ENCODE measurements at regions not wholly inside any gene's neighbourhood (a gene's known extent, or its start where the extent isn't known, plus 50 kb on each side); places are given as distances from the start of the nearest gene placed in this dataset.

DNA sequence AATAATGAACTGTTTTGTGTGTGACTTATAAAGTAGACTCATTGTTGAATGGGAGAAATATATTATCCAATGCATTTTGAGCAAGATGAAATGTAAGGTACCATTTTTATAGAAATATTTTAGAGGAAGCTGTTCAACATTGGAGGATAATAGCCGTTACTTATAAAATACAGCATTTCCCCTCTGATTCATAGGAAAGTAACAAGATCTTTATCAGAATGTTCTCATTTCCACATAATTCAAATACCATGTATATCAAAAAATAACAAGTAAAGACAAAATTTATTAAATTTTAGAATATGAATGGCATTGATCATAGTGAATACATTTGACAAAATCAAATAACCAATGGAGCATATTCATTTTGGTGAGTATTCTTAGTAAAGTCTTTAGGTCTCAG is 346.7 kb upstream of the PTGER4 start:
- no peaks in the 10 kb centered on the region for H3K9me3 ChIP-seq (ENCODE audit: control insufficient read depth, low read length)
- no peaks in the 10 kb centered on the region for H3K27me3 ChIP-seq (ENCODE audit: control insufficient read depth, insufficient read depth, low read length, poor library complexity, severe bottlenecking)
- no peaks in the 10 kb centered on the region for H3K4me1 ChIP-seq (ENCODE audit: control insufficient read depth, insufficient read depth, low read length)
- no peak overlapping the region for H3K27ac ChIP-seq (ENCODE audit: insufficient read depth, low read depth, low read length, poor library complexity, severe bottlenecking)
- WGBS, 2 experiments = 100% methylated on average over 1 of the region's 1 CpG; no CpG with 5 or more reads in 1 of the 2 experiments
- H3K4me3 ChIP-seq (ENCODE audit: insufficient read depth, low read depth, low read length) = no peak overlapping the region
- H3K36me3 ChIP-seq (ENCODE audit: control insufficient read depth, insufficient read depth, low read length) = no peaks in the 10 kb centered on the region

DNA sequence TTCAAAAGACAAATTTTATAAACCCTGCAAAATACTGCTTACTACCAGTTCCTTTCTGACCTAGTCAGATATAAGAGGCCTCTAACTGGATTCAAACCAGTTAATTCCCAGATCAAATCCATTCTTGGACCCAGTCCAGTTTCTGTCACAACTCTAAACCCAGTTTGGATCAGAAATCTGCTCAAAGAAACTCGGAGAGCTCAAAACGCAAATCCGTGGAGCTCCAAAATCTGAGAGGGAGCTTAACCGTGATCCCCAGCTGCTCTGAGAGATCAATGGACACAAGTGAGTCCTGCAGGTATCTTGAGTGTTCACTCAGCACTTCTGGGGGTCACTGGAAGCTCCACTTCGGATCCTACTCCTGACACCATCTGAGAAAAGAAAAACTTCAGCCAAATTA is 348.1 kb upstream of the PTGER4 start:
- 95 to 97% methylated on average over 5 of the region's 5 CpGs for WGBS, 2 experiments
- Histone ChIP-seq H3K27me3 (ENCODE audit: control insufficient read depth, insufficient read depth, low read length, poor library complexity, severe bottlenecking) (no peaks in the 10 kb centered on the region), H3K36me3 (ENCODE audit: control insufficient read depth, insufficient read depth, low read length) (no peaks in the 10 kb centered on the region), H3K27ac (ENCODE audit: insufficient read depth, low read depth, low read length, poor library complexity, severe bottlenecking) (no peak overlapping the region), H3K9me3 (ENCODE audit: control insufficient read depth, low read length) (no peaks in the 10 kb centered on the region), H3K4me1 (ENCODE audit: control insufficient read depth, insufficient read depth, low read length) (no peaks in the 10 kb centered on the region), H3K4me3 (ENCODE audit: insufficient read depth, low read depth, low read length) (no peak overlapping the region)

DNA sequence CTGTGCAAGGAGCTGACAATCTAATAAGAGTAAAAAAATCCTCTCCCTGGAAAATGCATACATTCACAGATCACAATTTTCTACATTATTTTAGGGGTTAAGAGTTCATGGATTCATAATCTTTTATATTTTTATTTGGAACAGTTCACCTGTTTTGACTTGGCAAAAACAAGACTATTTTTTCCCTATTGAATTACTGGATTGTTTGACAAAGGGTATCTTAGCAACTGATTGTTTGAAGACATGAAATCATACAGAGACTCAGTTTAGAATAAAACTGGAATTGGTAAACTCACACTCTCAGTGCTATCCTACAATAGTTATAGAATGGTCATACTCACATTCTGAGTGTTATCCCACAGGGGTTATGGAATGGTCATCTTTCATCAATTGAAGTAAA is 358.2 kb upstream of the PTGER4 start:
- H3K27ac ChIP-seq (ENCODE audit: insufficient read depth, low read depth, low read length, poor library complexity, severe bottlenecking) = no peak overlapping the region

GRCh38 chr5:40318395-40318794 is 361.3 kb upstream of the PTGER4 start:
- H3K27ac ChIP-seq (ENCODE audit: insufficient read depth, low read depth, low read length, poor library complexity, severe bottlenecking) = no peak overlapping the region
- H3K4me3 ChIP-seq (ENCODE audit: insufficient read depth, low read depth, low read length) = no peak overlapping the region
- no peaks in the 10 kb centered on the region for H3K9me3 ChIP-seq (ENCODE audit: control insufficient read depth, low read length)
- no peaks in the 10 kb centered on the region for H3K36me3 ChIP-seq (ENCODE audit: control insufficient read depth, insufficient read depth, low read length)
- no peaks in the 10 kb centered on the region for H3K27me3 ChIP-seq (ENCODE audit: control insufficient read depth, insufficient read depth, low read length, poor library complexity, severe bottlenecking)
- no peaks in the 10 kb centered on the region for H3K4me1 ChIP-seq (ENCODE audit: control insufficient read depth, insufficient read depth, low read length)

More for the DNA sequence above, 358.2 kb upstream of the PTGER4 start:
- H3K27me3 ChIP-seq (ENCODE audit: control insufficient read depth, insufficient read depth, low read length, poor library complexity, severe bottlenecking) = no peaks in the 10 kb centered on the region
- no peaks in the 10 kb centered on the region for H3K9me3 ChIP-seq (ENCODE audit: control insufficient read depth, low read length)
- no peaks in the 10 kb centered on the region for H3K36me3 ChIP-seq (ENCODE audit: control insufficient read depth, insufficient read depth, low read length)
- no peak overlapping the region for H3K4me3 ChIP-seq (ENCODE audit: insufficient read depth, low read depth, low read length)
- no peaks in the 10 kb centered on the region for H3K4me1 ChIP-seq (ENCODE audit: control insufficient read depth, insufficient read depth, low read length)

GRCh38 chr5:40317023-40317422 is 362.7 kb upstream of the PTGER4 start:
- Histone ChIP-seq H3K27me3 (ENCODE audit: control insufficient read depth, insufficient read depth, low read length, poor library complexity, severe bottlenecking) (no peaks in the 10 kb centered on the region), H3K36me3 (ENCODE audit: control insufficient read depth, insufficient read depth, low read length) (no peaks in the 10 kb centered on the region), H3K27ac (ENCODE audit: insufficient read depth, low read depth, low read length, poor library complexity, severe bottlenecking) (no peak overlapping the region), H3K9me3 (ENCODE audit: control insufficient read depth, low read length) (no peaks in the 10 kb centered on the region), H3K4me3 (ENCODE audit: insufficient read depth, low read depth, low read length) (no peak overlapping the region), H3K4me1 (ENCODE audit: control insufficient read depth, insufficient read depth, low read length) (no peaks in the 10 kb centered on the region)
- 90 to 95% methylated on average over 3 of the region's 3 CpGs for WGBS, 2 experiments

DNA sequence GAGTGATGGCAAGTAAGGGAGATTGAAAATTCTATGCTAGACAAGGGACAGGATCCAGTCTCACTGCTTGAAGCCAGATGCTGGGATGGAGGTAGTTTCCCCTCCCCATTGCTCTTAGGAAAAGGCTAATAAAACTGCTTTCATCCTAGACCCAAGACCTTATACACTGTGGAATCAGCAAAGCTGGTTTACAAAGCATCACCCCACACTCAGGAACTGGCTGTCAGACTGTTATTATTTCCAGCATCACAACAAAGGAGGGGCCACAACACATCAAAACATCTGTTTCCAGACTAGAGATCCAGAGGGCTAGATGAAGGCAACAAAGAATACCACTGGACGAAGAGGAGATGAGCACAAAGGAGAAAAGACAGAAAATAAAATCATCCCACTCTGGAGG is 364.6 kb upstream of the PTGER4 start:
- Histone ChIP-seq H3K36me3 (ENCODE audit: control insufficient read depth, insufficient read depth, low read length) (no peaks in the 10 kb centered on the region), H3K27me3 (ENCODE audit: control insufficient read depth, insufficient read depth, low read length, poor library complexity, severe bottlenecking) (no peaks in the 10 kb centered on the region), H3K4me3 (ENCODE audit: insufficient read depth, low read depth, low read length) (no peak overlapping the region), H3K9me3 (ENCODE audit: control insufficient read depth, low read length) (no peaks in the 10 kb centered on the region), H3K4me1 (ENCODE audit: control insufficient read depth, insufficient read depth, low read length) (no peaks in the 10 kb centered on the region), H3K27ac (ENCODE audit: insufficient read depth, low read depth, low read length, poor library complexity, severe bottlenecking) (no peak overlapping the region)
- WGBS, 2 experiments = 75 to 100% methylated on average over 1 of the region's 1 CpG

- no peaks in the 10 kb centered on the region for H3K9me3 ChIP-seq (ENCODE audit: control insufficient read depth, low read length)
- H3K4me3 ChIP-seq (ENCODE audit: insufficient read depth, low read depth, low read length) = no peak overlapping the region
- 94 to 98% methylated on average over 2 of the region's 2 CpGs for WGBS, 2 experiments
- no peak overlapping the region for H3K27ac ChIP-seq (ENCODE audit: insufficient read depth, low read depth, low read length, poor library complexity, severe bottlenecking)
- H3K36me3 ChIP-seq (ENCODE audit: control insufficient read depth, insufficient read depth, low read length) = no peaks in the 10 kb centered on the region
- H3K27me3 ChIP-seq (ENCODE audit: control insufficient read depth, insufficient read depth, low read length, poor library complexity, severe bottlenecking) = no peaks in the 10 kb centered on the region
- H3K4me1 ChIP-seq (ENCODE audit: control insufficient read depth, insufficient read depth, low read length) = no peaks in the 10 kb centered on the region
Measured at GRCh38 chr5:40314275-40314674, 365.4 kb upstream of the PTGER4 start.

- Histone ChIP-seq H3K4me3 (ENCODE audit: insufficient read depth, low read depth, low read length) (no peak overlapping the region), H3K4me1 (ENCODE audit: control insufficient read depth, insufficient read depth, low read length) (no peaks in the 10 kb centered on the region), H3K27me3 (ENCODE audit: control insufficient read depth, insufficient read depth, low read length, poor library complexity, severe bottlenecking) (no peaks in the 10 kb centered on the region), H3K27ac (ENCODE audit: insufficient read depth, low read depth, low read length, poor library complexity, severe bottlenecking) (no peak overlapping the region), H3K36me3 (ENCODE audit: control insufficient read depth, insufficient read depth, low read length) (no peaks in the 10 kb centered on the region), H3K9me3 (ENCODE audit: control insufficient read depth, low read length) (no peaks in the 10 kb centered on the region)
- 70 to 77% methylated on average over 2 of the region's 2 CpGs for WGBS, 2 experiments
Measured at GRCh38 chr5:40312205-40312604, 367.5 kb upstream of the PTGER4 start.

DNA sequence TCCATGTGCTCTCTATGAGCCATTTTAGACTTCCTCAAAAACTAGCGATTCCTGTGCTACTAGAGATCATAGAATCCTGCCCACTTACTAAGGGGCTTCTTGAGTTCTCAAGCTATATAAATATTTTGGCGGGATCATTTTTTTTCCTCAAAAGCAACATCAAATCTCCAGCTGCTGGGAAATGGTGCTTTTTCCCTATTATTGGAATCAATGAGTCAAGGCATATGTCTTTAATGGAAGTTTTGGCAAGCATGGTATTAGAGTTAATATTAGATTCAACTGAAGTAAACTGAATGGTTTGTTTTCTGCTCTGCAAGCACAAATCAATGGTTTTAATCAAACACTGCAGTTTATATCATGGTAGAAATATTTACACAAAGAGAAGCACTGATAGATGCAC is 369.9 kb upstream of the PTGER4 start:
- Histone ChIP-seq H3K27ac (ENCODE audit: insufficient read depth, low read depth, low read length, poor library complexity, severe bottlenecking) (no peak overlapping the region), H3K27me3 (ENCODE audit: control insufficient read depth, insufficient read depth, low read length, poor library complexity, severe bottlenecking) (no peaks in the 10 kb centered on the region)
- 94 to 100% methylated on average over 1 to 2 of the region's 2 CpGs for WGBS, 2 experiments

GRCh38 chr5:40308867-40309266 is 370.8 kb upstream of the PTGER4 start:
- Histone ChIP-seq H3K4me3 (ENCODE audit: insufficient read depth, low read depth, low read length) (no peak overlapping the region), H3K4me1 (ENCODE audit: control insufficient read depth, insufficient read depth, low read length) (no peaks in the 10 kb centered on the region), H3K27me3 (ENCODE audit: control insufficient read depth, insufficient read depth, low read length, poor library complexity, severe bottlenecking) (no peaks in the 10 kb centered on the region), H3K9me3 (ENCODE audit: control insufficient read depth, low read length) (no peaks in the 10 kb centered on the region), H3K27ac (ENCODE audit: insufficient read depth, low read depth, low read length, poor library complexity, severe bottlenecking) (no peak overlapping the region), H3K36me3 (ENCODE audit: control insufficient read depth, insufficient read depth, low read length) (no peaks in the 10 kb centered on the region)

More for the DNA sequence above, 369.9 kb upstream of the PTGER4 start:
- H3K36me3 ChIP-seq (ENCODE audit: control insufficient read depth, insufficient read depth, low read length) = no peaks in the 10 kb centered on the region
- H3K4me1 ChIP-seq (ENCODE audit: control insufficient read depth, insufficient read depth, low read length) = no peaks in the 10 kb centered on the region
- H3K4me3 ChIP-seq (ENCODE audit: insufficient read depth, low read depth, low read length) = no peak overlapping the region
- H3K9me3 ChIP-seq (ENCODE audit: control insufficient read depth, low read length) = no peaks in the 10 kb centered on the region

- no peaks in the 10 kb centered on the region for H3K9me3 ChIP-seq (ENCODE audit: control insufficient read depth, low read length)
- no peak overlapping the region for H3K4me3 ChIP-seq (ENCODE audit: insufficient read depth, low read depth, low read length)
- H3K4me1 ChIP-seq (ENCODE audit: control insufficient read depth, insufficient read depth, low read length) = no peaks in the 10 kb centered on the region
- no peaks in the 10 kb centered on the region for H3K27me3 ChIP-seq (ENCODE audit: control insufficient read depth, insufficient read depth, low read length, poor library complexity, severe bottlenecking)
- no peak overlapping the region for H3K27ac ChIP-seq (ENCODE audit: insufficient read depth, low read depth, low read length, poor library complexity, severe bottlenecking)
- no peaks in the 10 kb centered on the region for H3K36me3 ChIP-seq (ENCODE audit: control insufficient read depth, insufficient read depth, low read length)
Measured at GRCh38 chr5:40307920-40308319, 371.8 kb upstream of the PTGER4 start.

Data from ectodermal cell (in vitro differentiated cells).